Activated T-cell treated with anti-CD3 and anti-CD28 coated beads for 4 hours (primary cell): ENCODE measurements at regions not wholly inside any gene's neighbourhood (a gene's known extent, or its start where the extent isn't known, plus 50 kb on each side); places are given as distances from the start of the nearest gene placed in this dataset.

Experiments
- DNase-seq: peaks from one replicate; pipeline ENCODE4 v3.0.0-alpha.2; 2020

GRCh38 chr12:67370979-67371378 lies 101.8 kb downstream of the CAND1 start:
- DNase-seq: no peak

- DNase-seq: no peak
Observed at GRCh38 chr12:67377021-67377420, 107.9 kb downstream of the CAND1 start.

DNA sequence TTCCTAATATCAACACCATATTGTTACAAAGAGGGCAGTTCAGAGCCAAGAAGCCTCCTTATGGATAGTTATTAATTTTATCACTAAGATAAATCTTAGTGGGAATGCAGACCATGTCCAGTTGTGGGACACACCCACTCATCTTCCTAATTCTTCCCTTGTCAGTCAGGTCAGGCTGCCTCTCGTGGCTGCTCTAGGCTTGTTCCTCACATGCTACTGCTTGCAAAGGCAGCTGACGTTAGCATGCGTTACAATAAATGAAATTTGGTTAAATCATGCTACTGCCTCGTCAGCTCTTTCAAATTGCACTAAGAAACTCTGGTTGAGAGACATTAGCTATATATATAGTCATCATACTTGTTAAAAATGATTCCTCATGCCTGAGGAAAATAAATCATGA lies 108.4 kb downstream of the CAND1 start:
- no peak for DNase-seq

DNA sequence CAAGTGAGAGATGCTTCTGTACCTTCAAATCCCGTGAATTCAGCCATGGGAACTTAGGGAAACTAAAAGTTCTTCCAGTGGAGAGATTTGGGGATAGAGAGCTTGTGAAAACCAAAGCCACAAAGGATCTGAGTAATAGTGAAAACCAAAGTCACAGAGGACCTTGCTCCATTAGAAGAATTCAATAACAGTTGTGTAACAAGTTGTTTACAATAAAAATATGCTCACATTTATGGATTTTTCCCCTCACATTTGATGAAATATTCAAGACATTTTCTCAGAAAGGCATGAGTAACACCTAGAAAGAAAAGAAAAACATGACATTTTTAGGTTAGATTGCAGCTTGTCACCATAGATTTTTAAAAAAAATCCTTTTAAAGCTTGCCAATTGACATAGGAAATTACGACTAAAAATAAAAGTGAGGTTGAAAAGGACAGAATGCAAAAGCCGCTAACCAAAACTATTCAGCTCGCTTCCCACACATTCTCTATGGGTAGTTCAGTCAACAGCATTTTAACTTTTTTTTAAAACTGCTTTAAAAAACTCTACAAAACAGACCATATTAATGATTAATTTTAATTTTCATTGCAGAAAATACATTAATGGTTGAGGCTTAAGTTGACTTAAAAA lies 113.2 kb downstream of the CAND1 start:
- no peak for DNase-seq

DNA sequence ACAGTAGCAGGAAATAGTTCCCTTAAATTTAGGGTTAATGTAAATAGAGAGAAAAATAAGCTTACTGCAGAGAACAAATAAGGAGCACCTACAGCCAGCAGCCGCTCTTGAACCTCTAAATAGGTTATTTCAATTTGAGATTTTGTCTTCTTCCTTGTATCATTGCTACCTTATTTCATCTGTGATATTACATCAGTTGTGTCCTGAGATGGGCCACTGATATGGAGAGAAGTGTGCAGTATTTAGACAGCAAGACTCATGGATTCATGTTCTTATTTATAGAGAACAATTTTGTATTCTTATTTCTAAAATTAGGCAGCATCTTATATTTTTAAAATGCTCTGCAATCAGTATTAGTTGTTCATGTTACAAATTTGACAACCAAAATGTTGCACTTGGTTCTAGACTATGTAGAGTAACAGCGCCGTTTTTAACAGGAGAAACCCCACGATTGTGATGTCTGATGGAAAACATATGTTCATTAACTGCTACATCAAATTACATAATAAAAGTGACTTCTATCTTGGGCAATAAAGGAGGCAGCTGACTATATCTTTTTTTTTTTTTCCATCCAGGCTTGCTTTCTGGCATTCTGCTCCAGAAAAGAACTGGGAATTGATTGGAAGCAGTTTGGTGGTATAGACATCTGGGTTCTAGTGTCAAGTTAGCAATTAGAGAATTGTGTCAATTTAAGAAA lies 117.9 kb downstream of the CAND1 start:
- DNase-seq: no peak

GRCh38 chr12:67388331-67389138 lies 119.4 kb downstream of the CAND1 start:
- no peak for DNase-seq

DNA sequence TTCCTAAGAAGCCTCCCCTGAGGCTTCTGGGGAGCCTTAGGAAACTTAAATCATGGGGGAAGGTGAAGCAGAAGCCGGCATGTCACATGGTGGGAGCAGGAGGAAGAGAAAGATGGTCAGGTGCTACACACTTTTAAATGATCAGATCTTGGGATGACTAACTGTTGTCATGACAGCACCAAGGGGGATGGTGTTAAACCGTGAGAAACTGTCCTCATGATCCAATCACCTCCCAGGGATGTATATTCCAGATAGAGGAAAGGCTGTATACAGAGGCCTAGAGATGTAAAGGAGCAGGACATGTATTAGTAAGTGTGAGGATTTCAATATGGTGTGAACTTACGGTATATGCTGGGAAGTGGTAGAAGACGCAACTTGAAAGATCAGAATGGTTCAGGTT lies 121.1 kb downstream of the CAND1 start:
- no peak for DNase-seq

GRCh38 chr12:67391034-67391433 lies 121.9 kb downstream of the CAND1 start:
- no peak for DNase-seq

DNA sequence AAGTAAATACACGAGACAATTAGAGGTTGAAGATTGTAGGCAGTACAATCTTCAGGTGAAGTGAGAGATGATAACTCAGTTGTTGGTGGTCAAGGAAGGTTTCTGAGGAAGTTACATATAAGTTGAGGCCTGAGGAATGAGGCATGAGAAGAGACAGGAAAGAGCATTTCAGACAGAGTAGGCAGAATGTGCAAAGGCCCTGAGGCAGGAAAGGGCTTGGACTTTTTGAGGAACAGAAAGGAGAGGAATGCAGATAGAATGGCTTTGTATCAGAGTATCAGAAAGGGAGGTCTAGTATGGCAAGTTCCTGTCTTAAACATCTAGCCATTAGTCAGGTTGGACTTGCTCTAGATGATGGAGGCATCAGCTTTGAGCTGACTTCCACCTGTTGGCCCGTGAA lies 122.5 kb downstream of the CAND1 start:
- DNase-seq: no peak

GRCh38 chr12:67394550-67394949 lies 125.4 kb downstream of the CAND1 start:
- DNase-seq: no peak

DNA sequence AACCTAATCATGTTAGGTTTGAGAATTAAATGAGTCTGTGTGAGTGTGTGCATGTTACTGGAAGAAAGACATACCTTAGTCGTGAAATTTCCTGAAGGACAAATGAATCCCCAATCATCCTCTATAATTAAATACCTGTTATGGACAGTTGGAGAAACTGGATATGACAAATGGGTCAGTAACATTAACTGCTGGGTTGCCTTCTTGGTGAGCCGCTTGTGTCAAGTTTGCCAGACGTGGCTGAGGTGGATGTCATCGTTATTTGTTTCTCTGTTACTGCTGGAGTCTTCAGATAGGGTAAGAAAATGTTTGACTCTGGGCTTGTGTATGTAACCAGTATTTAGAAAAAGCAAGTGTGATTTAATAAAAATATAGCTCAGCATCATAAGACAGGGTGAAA lies 131.6 kb downstream of the CAND1 start:
- no peak for DNase-seq

DNA sequence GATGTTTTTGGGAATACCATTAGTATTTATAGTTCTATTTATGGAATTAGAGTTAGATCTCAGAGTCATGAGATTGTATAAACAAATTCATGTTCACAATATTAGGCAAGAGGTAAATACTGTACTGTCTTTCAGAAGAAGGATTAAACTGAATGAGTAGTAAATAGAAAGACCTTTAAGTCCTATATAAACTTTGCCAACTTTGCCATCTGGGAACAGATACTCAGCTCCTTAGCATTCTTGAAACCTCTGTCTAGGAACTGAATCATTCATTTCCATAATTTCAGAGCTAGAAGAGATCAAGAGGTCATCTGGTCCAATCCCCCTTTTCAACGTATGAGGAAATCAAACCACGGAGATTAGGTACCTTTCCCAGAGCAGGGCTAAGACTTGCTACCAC lies 141.1 kb downstream of the CAND1 start:
- no peak for DNase-seq

DNA sequence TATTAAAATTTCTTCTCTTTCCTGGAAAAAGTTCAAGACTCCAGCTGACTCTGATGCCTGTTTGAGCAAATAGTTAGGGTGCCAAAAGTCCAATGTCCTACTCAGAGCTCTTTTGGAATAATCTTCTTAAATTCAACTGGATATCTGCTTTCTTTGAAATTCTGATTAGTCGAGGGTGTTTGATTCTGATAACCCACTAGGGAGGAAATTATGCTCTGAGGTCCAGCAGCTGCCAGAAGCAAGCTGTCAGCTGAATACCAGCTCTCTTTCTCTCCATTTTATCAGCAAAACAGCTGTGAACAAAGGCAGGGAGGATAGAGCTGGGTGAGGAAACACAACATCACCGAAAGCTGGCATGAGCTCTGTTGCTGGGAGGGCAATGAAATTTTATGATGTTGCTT lies 141.5 kb downstream of the CAND1 start:
- no peak for DNase-seq

- no peak for DNase-seq
Observed at GRCh38 chr12:67411562-67411961, 142.4 kb downstream of the CAND1 start.

DNA sequence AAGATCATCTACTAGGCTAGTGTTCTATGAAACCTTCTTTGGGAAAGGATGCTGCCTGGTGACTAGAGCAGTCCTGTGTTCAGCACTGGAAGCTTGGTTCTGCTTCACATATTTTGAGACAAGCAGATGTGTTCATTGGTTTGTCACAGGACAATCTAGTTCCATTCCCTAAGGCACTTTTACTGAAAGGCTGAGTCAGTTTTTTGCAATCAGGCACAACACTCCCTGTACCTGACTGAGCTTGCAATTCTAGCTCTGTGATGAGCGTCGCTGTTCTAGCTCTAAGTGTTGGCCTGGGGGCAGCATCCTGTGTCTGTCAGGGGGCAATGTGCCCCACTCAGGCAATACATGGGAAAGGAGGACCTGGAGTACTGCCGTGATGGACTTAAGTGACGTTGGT lies 144.4 kb downstream of the CAND1 start:
- no peak for DNase-seq

DNA sequence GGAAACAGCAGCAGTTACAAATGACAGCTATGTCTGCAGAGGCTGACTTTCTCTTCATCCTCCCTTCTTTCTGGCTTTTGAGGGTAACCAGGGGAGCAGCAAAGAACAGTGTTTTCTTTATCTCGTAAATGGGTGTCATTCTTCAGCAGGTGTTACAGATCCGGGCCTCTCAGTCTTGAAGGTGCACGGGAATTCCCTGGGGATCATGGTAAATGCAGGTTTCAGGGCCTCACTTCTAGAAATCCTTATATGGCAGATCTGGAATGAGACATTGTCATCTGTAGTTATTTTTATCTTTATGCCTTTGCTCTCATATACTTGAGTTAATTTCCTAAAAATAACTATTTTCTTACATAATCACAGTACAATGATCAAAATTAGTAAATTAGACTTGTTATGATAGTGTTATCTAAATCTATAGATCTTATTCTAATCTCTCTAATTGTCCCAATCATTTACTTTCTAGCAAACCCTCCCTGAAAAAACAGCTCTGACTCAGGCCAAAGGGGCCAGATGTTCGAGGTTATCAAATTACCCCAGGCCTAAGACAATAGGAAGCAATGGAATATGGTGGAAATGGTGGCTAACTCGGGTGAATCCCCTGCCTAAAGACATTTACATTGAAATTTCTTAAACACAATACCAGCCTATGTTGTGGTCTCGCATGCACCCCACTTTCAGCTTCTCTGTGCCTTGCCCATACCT lies 145.0 kb downstream of the CAND1 start:
- no peak for DNase-seq

GRCh38 chr12:67415473-67415872 lies 146.3 kb downstream of the CAND1 start:
- no peak for DNase-seq

DNA sequence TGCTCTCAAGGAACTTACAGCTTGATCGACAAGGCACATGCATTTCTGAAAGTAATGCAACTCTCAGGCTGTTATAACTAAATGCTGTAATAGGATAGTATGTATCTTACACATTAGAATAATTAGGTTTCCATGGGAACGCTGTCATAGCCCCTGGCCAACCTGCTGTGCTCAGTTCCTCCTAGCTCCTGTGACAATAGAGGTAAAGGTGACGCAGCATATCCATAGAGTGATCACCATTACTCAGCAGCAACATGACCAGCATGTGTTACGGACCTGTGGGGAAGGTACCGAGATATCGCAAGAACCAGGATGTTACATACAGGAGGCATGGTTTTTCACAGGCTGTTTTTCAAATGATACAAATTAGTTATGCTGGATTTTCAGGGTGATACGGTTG lies 150.7 kb downstream of the CAND1 start:
- no peak for DNase-seq

DNA sequence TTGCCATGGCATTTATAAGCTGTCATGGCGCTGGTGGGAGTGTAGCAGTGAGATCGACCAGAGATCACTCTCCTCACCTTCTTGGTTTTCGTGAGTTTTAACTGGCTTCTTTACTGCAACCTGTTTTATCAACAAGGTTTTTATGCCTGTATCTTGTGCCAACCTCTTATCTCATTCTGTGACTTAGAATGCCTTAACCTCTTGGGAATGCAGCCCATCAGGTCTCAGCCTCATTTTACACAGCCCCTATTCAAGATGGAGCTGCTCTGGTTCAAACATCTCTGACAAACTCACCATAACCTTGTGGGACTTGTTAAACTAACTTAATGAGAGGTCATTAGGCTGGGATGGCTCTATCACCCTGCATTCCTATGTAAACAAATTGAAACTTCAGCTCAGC lies 151.3 kb downstream of the CAND1 start:
- DNase-seq: no peak

DNA sequence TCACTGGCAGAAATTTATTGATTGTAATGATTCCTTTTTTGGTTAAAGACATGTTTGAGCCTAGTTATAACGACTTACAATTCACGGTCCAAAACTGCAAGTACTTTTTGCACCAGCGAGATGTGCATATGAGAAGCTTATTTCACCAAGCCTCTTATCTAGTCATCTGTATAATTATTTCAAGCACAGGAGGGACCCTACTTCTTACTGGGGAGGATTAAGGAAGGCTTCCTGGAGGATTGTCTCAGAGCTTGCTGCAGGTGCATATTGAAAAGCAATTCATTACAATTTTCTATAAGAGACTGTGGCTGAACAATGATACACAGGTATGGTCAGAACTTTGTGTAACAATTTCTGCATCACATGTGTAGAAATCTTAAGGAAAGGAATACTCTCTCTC lies 152.9 kb downstream of the CAND1 start:
- no peak for DNase-seq

- no peak for DNase-seq
Observed at GRCh38 chr12:67424784-67425183, 155.6 kb downstream of the CAND1 start.

DNA sequence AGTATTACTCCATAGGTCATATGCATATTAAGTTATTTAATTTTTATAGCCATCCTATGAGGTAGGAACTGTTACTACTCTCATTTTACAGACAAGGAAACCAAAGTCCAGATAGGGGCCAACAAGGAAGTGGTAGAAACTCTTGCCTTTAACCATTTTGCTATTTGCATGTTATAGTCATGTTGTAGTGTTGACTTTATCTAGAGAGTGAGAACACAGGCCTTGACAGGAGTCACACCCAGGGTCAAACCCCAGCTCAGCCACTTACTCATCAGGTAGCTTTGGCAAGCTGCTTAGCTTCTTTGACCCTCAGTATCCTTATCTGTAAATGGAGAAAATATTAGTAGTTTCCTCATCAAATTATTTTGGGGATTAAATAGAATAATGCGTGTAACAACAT lies 156.2 kb downstream of the CAND1 start:
- DNase-seq: no peak

GRCh38 chr12:67426067-67426466 lies 156.9 kb downstream of the CAND1 start:
- DNase-seq: no peak

- no peak for DNase-seq
Observed at GRCh38 chr12:67427336-67427735, 158.2 kb downstream of the CAND1 start.
